HG03520 (cell line): ENCODE measurements at regions not wholly inside any gene's neighbourhood (a gene's known extent, or its start where the extent isn't known, plus 50 kb on each side); places are given as distances from the start of the nearest gene placed in this dataset.

Source experiments
- ATAC-seq: cut with Tn5 transposase; IDR thresholded peaks from one replicate; pipeline ENCODE4 v1.9.1; 2021; ENCODE audit warnings: mild to moderate bottlenecking, moderate library complexity; ENCODE audit not compliant: unreplicated experiment

DNA sequence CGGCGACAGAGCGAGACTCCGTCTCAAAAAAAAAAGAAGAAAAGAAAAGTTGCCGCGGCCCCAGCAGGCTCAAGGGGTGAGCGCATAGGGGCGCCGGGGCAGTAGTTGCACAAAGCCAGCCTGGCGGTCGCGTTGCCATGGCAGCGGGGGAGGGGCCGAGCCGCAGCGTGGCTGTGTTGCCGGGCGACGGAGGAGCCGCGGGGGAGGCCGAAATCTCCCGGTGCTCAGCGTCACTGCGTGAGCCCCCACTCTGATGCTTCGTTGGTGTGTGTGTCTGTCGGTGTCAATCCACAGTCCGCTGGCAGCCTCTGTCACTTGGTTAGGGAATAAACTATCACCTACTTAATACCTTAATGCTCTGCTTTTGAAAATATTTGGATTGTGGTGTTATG, 82.9 kb upstream of the C1QTNF9B start:
- ATAC-seq: peak; percentile 87

DNA sequence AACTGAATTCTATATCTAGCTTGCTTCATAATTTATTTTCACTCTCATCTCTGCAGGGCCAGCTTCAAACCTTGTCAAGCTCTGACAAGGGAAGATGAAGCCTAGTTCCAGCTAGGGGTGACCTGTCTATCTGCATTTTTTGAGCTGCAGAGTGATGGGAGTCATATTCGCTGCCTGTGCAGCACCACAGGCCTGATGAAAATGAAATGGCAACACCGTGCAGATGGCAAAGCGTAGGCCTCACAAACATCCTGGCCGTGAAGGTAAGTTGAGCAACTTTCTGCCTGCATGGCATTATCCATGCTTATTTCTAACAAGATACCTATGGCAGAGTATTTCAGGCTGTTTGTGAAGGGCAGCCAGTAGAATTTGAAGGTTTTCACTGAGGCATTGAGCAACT, 86.4 kb upstream of the C1QTNF9B start:
- ATAC-seq: no peak

DNA sequence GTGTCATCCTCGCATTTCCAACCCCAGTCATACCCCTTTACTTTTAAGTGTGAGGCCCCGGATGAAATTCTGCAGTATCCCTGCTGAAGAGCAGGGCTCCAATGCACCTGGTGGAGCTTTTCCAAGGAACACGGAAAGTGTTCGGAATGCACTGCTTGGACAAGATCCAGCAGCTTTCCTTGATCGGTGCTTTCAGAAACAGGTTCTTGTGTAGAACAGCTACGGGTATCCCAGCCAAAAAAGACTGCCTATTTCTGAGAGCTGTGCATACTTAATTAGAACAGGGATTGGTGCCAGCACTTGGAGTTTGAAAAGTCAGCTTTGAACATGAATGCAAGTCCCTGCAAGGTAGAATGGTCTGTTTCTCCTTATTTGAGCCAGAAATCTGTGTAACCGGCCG, 87.2 kb upstream of the C1QTNF9B start:
- ATAC-seq: no peak

DNA sequence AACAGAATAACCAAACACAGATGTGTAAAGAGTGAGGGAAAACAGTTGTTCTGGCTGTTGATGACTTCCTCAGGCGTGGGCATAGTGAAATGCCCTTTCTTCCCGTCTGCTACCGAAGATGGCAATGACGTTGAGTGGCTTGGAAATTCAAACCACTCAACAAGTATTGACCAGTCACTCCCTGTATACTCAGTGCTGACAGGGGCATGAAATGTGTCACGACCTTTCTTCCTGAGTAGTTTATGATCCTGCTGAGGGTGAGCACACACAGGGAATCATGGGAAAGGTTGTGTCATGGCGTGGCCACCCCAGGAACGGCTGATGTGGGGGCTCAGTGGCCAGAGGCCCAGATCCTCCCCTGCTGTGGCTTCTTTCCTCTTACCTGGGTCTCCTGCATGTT, 87.8 kb upstream of the C1QTNF9B start:
- no peak for ATAC-seq

DNA sequence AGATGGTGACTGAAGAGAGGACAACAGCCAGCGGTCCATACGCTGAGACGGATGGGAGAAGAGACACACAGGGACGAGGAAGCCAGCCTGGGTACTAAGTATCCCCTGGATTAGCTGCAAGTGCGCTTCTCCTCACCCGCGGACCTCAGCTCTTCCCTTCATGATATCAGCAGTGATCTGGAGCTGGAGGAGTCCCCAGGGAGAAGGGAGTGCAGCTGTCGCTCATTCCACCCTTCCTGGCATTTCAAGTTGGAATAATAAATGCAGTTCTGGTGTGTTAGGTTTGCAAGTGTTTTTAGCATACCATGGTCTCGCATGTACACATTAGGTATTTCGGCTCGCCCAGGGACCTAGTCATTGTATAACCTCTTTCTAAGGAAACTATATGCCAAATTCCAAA, 88.5 kb upstream of the C1QTNF9B start:
- no peak for ATAC-seq

DNA sequence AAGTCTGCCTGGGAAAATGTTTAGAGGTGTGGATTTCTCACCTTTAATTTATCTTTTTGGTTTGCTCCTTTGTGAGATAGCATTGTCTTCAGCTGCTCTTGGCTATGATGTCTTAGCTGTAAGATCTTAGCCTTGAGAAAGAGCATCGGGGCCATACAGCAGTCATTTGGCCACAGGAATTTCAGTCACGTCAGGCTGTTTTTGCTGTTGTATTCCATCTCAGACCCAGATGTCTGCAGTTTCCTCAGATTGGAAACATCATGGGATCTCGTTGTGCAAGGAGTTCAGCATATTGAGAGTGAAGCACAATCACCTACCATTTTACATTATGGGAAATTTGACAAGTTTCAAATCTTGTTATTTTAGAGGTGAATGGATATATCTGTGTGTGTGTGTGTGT, 89.3 kb upstream of the C1QTNF9B start:
- ATAC-seq: no peak

DNA sequence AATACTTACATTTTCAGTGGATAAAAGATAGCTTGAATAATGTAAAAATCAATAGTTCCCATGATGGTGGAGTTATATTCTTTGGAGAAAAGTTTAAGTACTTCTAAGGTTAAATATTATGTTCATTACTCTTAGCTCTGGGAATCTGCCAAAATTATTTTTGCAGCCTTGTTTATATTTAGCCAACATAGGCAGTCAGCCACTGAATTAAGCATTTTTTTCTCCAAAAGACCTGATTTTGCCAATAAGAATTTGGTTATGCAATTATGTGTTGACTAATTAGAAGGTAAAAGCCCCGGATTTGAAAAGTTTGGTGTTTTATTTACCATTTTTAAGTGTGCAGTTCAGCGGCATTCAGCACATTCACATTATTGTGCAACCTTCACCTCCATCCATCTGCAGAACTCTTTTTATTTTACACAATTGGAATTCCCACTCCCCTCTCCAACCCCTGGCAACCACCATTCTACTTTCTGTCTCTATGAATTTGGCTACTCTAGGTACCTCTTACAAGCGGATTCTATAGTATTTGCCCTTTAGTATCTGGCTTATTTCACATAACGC, 90.1 kb upstream of the C1QTNF9B start:
- ATAC-seq: no peak

DNA sequence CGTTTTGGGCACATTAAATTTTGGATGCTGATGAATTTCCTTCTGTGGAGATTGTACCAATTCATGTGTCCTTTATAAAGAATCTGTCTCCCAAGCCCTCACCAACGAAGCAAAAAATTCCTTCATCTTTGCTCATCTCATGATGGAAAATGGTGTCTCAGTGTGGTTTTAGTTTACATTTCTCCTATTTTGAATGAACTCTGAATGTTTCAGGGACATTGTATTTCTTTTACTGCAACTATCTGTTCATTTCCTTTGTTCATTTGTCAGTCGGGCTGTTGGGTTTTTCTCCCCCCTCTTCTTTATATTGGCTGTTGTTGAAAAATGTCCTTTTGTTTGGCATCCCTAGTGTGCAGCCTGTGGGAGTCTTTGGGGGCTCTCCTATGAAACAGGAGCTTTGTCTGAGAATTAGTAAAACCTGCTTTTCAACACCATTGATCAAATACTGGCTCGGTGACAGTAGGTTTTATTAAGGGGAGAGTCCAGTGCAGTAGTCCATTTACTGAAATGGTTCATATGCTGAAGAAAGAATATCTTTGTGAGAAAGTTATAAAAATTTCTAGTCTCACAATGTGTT, 91.3 kb upstream of the C1QTNF9B start:
- ATAC-seq: no peak

DNA sequence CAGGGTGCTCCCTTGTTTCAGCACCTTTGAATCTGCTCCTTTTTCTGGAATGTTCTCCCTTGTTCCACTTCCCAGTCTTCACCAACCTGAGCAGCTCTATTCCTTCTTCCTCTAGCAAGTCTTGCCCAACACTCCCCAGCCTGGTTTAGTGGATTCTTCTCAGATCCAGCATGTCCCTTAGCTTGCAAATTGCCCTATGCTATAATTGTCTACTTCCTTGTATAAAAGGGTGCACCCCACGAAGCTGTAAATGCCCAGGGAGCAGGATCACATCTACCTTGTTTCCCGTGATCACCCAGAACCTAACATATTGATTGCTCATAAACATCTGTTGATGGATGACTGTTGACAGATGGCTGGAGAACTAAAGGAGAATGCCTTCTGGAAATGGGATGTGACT, 93.2 kb upstream of the C1QTNF9B start:
- no peak for ATAC-seq

DNA sequence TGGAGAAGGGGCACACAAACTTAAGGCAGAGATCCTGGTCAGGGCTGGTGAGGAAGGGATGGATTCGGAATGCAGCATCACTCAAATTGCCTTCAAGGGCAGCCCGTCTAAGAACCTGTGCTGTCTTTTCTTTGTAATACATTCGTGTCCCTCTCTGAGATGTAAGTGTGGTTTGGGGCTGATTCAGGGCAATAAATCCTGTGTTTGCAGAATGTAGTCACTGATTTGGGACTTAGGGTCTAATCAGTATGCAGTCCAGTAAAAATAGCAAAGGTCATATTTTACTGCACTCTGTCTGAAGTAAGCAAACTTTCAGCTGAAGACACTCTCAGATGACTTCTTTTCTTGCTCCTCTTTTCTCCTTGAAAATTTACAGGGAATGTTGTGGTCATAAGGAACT, 93.8 kb upstream of the C1QTNF9B start:
- no peak for ATAC-seq

DNA sequence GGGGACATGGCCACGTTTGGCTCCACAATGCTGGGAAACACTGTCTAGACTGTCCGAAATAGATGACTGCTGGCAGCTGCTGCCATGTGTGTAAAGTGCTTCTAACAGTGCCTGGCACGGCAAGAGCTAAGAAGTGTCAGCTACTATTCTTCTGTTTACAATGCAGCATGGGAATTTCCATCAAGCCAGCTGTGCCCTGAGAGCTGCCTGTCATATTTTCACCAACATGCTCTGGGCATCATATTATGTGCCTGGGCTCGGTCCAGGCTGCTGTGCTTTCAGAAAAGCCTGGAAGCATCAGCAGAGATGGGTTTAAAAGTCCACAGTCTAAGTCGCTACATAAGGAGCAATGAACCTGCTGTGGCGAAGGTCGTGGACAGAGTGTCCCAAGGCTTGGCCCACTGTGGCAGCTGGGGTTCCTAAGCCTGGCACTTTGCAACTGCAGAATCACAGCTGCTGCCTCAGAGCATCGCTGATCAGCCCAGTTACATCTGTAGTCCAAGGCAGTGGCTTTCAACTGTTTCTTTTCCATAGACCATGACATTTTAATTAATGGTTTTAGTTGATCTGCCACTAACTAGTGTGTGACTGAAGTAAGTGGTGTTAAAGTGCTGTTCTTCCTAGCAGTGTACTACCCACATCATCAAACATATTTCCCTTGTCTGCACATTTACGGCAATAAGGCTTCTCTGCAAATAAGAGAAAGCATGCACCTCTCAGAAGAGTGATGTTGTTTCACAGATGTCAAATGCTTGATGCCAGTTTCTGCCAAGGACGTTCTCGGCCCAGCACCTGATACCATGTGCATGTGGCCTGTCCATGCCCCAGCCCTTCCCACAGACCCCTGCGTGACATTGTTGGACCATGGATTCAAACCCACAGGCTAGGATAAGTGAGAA, 95.7 kb upstream of the C1QTNF9B start:
- ATAC-seq: no peak

DNA sequence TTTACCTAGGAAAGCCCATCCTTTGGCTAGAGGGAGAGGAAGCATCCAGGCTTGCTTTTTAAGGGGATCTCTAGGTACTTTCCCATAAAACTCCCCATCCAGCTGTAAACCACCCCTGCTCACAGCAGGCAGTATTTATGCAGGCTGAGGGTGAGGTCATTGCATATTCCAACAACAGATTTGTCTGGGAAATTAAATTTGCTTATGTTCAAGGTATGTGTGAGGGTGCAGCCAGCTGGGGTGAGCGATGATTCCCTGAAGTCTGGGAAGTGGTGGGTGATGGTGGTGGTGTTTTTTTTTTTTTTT, 96.3 kb upstream of the C1QTNF9B start:
- no peak for ATAC-seq

DNA sequence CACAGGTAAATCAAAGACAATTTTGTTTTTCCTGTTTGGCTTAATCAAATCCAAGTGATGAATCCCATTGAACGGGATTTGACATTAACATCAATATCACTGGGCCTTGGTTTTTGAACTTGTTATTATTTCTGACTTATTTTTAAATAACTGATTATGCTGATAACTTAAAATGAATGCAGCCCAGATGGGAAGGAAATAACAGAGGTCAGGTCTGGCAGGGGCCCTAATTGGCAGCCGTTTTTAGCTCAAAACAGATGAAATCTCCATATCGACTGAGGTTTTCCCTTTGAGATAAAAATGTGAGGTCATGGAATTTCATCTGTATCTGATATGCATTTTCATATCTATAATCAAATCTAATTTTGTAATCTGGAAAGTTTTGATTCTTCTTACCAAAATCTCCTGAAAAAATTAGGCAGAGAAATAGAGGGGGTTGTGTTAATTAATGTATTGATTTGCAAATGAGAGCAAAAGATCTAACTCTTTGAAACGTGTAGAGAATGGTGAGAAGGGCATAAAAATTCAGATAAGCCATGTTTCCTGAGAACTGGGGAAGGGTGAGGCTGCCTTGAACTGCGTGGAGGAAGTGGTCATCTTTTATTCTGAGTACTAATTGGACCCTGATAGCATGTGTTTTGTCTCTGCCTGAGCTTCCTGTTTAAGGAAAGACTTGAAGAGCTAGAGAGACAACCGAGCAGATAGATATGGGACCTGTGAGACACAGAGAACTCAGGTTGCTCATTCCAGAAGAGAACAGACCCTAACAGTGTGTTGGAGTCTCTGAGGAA, 98.2 kb upstream of the C1QTNF9B start:
- no peak for ATAC-seq

DNA sequence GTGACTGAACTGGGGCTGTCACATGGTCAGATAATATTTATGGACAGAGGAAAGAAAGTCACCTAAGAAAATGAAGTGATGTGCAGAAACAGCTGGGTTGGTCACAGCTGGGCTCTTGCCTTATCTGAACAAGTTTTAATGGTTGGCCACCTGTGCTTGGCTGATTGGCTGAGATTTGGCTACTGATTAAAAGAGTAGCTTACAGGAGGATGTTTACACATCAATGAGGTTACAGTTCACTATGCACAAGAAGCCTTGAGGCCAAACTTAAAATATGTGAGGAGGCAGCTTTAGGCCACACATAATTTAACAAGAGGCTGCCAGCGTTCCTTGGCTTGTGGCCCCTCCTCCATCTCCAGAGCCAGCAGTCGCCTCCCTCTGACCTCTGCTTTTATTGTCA, 99.2 kb upstream of the C1QTNF9B start:
- no peak for ATAC-seq

DNA sequence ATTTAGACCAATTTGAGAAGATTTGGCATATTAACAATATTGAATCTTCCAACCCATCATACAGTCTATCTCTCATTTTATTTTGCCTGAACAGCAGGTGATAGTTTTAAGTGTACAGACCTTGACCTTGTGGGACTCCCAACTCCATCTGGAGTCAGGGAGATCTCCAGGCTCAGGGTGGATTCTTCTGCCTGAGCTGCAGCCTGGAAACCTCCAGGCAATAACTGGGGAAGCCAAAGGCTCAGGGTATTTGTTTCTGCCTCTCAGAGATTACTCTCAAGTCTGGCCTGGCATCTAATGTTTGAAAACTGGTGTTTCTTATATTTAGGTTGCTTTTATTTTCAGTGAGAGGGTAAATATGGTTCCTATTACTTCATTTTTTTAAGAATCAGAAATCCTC, 102.1 kb upstream of the C1QTNF9B start:
- ATAC-seq: no peak

DNA sequence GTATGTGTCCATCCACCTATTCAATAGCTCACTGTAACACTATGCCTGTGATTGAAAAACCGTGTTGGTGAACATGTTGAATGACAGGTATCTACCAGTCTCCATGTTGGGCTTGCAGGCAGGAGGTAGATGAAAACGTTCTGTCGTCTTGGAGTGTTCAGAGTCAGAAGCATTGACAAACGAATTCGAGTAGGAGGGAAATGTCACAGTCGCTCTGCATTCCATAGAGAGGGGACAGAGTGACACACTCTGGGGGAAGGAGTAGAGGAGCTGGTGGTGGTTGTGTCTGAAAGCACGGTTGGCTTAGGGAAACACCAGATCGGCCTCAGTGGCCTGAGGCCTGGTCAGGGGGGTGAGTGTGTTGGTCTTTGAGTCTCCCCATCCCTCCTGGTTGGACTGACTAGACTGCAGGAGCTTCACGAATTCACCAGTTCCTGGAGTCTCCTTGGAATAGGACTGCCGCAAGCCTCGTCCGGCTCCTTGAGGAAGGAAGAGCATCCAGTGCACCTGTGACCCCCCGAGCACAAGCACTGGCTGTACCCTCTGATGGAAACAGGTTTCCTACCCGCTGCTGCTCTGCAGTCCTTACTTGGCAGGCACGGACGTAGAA, 105.0 kb upstream of the C1QTNF9B start:
- no peak for ATAC-seq

DNA sequence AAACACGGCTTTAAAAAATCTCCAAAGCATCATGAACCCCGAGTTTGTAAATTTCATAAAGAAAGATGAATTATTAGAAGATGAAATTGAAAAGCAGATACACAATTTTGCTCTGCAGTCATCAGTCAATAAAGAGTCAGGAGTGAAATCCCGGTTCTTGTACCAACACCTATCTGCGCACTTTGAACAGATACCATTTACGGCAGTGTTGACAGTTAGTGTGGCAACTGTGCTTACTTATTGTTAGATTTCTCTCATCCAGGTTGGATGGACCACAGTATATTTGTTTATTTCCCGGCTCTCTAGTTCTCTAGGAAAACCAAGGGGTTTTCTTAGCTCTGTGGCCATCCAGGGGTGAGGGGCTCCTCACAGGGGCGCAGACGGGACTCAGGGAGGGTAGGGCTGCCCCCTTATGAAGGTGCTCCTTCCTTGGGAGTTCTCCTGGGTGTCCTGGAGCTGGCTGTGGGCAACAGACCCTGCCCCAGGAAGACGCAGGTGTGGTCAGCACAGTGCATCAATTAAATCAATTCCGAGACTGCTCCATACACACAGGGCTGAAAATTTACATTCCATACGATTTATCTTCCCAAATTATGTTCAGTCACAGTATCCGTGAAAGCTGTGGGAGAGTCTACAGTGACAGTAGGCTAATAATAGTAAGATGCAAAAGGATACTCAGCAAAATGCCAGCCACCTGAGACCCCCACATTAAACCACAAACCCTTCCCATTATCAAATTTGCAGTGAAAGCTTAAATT, 107.0 kb upstream of the C1QTNF9B start:
- ATAC-seq: no peak

DNA sequence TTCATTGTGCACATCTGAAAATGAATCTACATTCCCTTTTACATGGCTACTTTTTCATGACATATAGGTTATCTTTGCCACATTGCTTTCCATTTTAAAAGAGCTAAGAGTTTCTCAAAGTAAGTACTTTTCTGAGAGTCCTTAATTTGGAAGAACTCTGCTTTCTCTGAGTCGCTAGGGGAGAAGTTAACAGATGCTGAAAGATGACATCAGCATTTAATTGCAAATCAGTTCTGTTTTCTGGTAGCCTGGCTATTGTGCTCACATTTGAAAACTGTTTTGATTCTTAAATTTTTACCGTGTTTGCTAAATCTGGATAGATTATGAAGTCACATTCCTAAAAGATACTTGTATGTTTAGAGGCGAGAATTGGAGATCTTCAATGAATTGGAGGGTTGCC, 107.7 kb upstream of the C1QTNF9B start:
- ATAC-seq: no peak

DNA sequence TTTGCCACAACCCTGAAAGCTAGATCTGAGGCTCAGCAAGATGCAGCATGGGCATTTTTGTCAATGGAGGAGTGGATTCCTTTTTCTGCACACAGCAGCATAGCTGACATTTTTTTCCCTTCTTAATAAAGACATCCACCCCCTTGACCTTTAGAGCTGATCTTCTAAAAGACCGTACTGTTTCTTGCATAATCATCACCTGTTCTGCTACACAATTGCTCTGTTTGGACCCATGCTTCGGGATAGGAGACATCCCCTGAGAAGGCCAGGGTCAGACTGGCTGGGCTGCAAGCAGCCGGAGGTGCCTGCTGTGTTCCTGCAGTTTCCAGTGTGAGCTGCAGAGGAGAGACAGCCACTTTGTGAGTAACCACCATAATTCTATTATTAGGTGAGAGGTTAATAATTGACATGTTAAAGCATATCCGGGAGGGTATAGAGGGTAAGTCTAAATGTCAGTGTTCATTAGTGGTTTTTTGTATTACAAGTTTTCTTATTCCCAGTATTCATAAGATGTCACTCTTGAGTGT, 108.5 kb upstream of the C1QTNF9B start:
- ATAC-seq: no peak

DNA sequence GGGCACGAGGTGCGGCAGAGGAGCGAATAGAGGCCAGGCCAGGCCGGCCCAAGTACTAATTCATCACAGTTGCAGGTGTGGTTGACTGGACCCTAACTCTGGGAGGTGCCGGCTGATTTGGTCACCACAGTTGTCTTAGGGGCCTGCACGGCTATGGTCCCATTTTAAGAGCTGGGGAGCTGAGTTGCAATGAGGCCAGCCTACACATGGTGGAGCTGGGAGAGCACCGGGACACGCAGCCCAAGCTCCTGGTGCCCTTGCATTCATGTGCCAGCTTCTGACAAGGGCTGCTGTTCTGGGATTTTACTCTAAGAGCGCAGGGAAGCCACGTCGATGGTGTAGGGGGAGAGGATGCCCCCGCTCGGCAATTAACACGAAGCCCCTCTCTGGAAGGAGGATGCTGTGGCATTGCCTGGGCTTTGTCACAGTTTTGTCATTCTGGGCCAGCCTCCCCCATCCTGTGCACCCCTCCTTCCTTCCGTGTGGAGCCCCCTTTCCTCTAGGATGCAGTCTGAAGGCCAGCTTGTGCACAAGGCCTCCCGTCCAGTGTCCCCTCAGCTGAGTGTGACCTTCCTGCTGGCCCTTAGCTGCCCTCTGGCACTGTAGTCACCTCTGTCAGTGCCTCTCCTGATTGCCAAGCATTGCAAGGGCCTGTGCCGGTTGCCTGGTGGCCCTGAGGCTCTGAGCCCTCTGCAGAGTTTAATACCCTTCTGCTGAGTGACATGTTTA, 109.4 kb upstream of the C1QTNF9B start:
- ATAC-seq: no peak
